Endodermal cell (in vitro differentiated cells): ENCODE measurements at regions not wholly inside any gene's neighbourhood (a gene's known extent, or its start where the extent isn't known, plus 50 kb on each side); places are given as distances from the start of the nearest gene placed in this dataset.

Experiments used
- DNase-seq: peaks from one replicate; pipeline ENCODE4 v3.0.0-alpha.2; 2017
- H3K27ac ChIP-seq: 2 replicates; pipeline ENCODE4 v1.5.1; 2013; ENCODE audit warnings: mild to moderate bottlenecking, low read depth, low read length, moderate library complexity
- H3K27me3 ChIP-seq: 2 replicates; pipeline ENCODE4 v1.6.1; 2013; ENCODE audit warnings: mild to moderate bottlenecking, low read length, moderate library complexity; ENCODE audit not compliant: insufficient read depth, control insufficient read depth, poor library complexity, severe bottlenecking
- H3K36me3 ChIP-seq: 2 replicates; pipeline ENCODE4 v1.7.0; 2013; ENCODE audit warnings: mild to moderate bottlenecking, low read length, moderate library complexity; ENCODE audit not compliant: control insufficient read depth, insufficient read depth
- H3K4me1 ChIP-seq: one replicate; pipeline ENCODE4 v1.7.0; 2013; ENCODE audit warnings: low read length; ENCODE audit not compliant: control insufficient read depth, insufficient read depth
- H3K4me3 ChIP-seq: 2 replicates; pipeline ENCODE4 v1.5.1; 2013; ENCODE audit warnings: mild to moderate bottlenecking, low read length, moderate library complexity
- H3K9ac ChIP-seq: 2 replicates; pipeline ENCODE4 v1.6.1; 2013; ENCODE audit warnings: mild to moderate bottlenecking, low read length, moderate library complexity; ENCODE audit not compliant: poor library complexity, severe bottlenecking; ENCODE audit errors: extremely low read depth
- H3K9me3 ChIP-seq: 2 replicates; pipeline ENCODE4 v1.6.1; 2013; ENCODE audit warnings: mild to moderate bottlenecking, low read length, moderate library complexity; ENCODE audit not compliant: control insufficient read depth
- H3K27ac Mint-ChIP-seq: 2 replicates; pipeline ENCODE4 v1.8.0; 2020; ENCODE audit warnings: mixed read lengths
- H3K27me3 Mint-ChIP-seq: 2 replicates; pipeline ENCODE4 v1.8.0; 2021; ENCODE audit warnings: mild to moderate bottlenecking, mixed read lengths; ENCODE audit not compliant: insufficient read depth
- H3K36me3 Mint-ChIP-seq: 2 replicates; pipeline ENCODE4 v1.8.0; 2020; ENCODE audit warnings: low read depth, mixed read lengths
- H3K4me1 Mint-ChIP-seq: 2 replicates; pipeline ENCODE4 v1.8.0; 2020; ENCODE audit warnings: mixed read lengths
- H3K4me3 Mint-ChIP-seq: 2 replicates; pipeline ENCODE4 v1.8.0; 2020; ENCODE audit warnings: mild to moderate bottlenecking, moderate library complexity, mixed read lengths
- H3K9me3 Mint-ChIP-seq: 2 replicates; pipeline ENCODE4 v1.8.0; 2020; ENCODE audit warnings: mild to moderate bottlenecking, mixed read lengths
- CTCF ChIP-seq: fragments of 200-600 bp; sonication (generic); conservative IDR thresholded peaks from 2 replicates; pipeline ENCODE4 v1.5.0; 2021; ENCODE audit warnings: antibody characterized with exemption, mild to moderate bottlenecking
- WGBS, 2 experiments: methylation state at CpG; one replicate each; pipeline versions ENCODE4 v1.1.5 to v1.1.7; 2013; ENCODE audit warnings: missing lambda C conversion rate in 2 of 2, mixed read lengths in 1 of 2; ENCODE audit not compliant: insufficient coverage in 1 of 2, insufficient read length in 1 of 2; 5-methylcytosine and 5-hydroxymethylcytosine counted together

GRCh38 chr11:119511614-119512306 lies 88.8 kb upstream of the THY1 start:
- Mint-ChIP-seq H3K27ac (no peak overlapping the region), H3K36me3 (no peaks in the 10 kb centered on the region), H3K27me3 (peaks cover 16% of the 10 kb centered on the region), H3K4me3 (no peak overlapping the region), H3K9me3 (peaks cover 9% of the 10 kb centered on the region), H3K4me1 (peaks cover 5% of the 10 kb centered on the region)
- TF ChIP-seq CTCF = no peak
- peaks cover 3% of the 10 kb centered on the region for H3K27me3 ChIP-seq
- H3K9ac ChIP-seq = no peak overlapping the region
- no peaks in the 10 kb centered on the region for H3K4me1 ChIP-seq
- H3K36me3 ChIP-seq = no peaks in the 10 kb centered on the region
- no peak for DNase-seq
- WGBS, 2 experiments = 86 to 89% methylated on average over 3 to 12 of the region's 12 CpGs
- no peak overlapping the region for H3K4me3 ChIP-seq
- H3K9me3 ChIP-seq = no peaks in the 10 kb centered on the region
- H3K27ac ChIP-seq = no peak overlapping the region

- TF ChIP-seq CTCF = no peak
- H3K36me3 Mint-ChIP-seq = no peaks in the 10 kb centered on the region
- no peak overlapping the region for H3K4me3 Mint-ChIP-seq
- H3K9me3 Mint-ChIP-seq = peaks cover 15% of the 10 kb centered on the region
- 62 to 89% methylated on average over 1 to 5 of the region's 5 CpGs for WGBS, 2 experiments
- H3K9me3 ChIP-seq = no peaks in the 10 kb centered on the region
- H3K9ac ChIP-seq = no peak overlapping the region
- peaks cover 12% of the 10 kb centered on the region for H3K4me1 Mint-ChIP-seq
- peaks cover 9% of the 10 kb centered on the region for H3K27me3 Mint-ChIP-seq
- H3K27me3 ChIP-seq = no peaks in the 10 kb centered on the region
- no peak overlapping the region for H3K27ac Mint-ChIP-seq
- no peak overlapping the region for H3K27ac ChIP-seq
- no peak for DNase-seq
- H3K4me3 ChIP-seq = no peak overlapping the region
- H3K36me3 ChIP-seq = no peaks in the 10 kb centered on the region
- H3K4me1 ChIP-seq = no peaks in the 10 kb centered on the region
Observed at GRCh38 chr11:119509969-119510401, 87.0 kb upstream of the THY1 start.

- no peaks in the 10 kb centered on the region for H3K4me1 ChIP-seq
- no peak overlapping the region for H3K9ac ChIP-seq
- peaks cover 12% of the 10 kb centered on the region for H3K4me1 Mint-ChIP-seq
- H3K9me3 ChIP-seq = no peaks in the 10 kb centered on the region
- no peak for TF ChIP-seq CTCF
- no peak overlapping the region for H3K27ac ChIP-seq
- peaks cover 15% of the 10 kb centered on the region for H3K9me3 Mint-ChIP-seq
- no peak for DNase-seq
- no peak overlapping the region for H3K4me3 ChIP-seq
- peaks cover 10% of the 10 kb centered on the region for H3K27me3 Mint-ChIP-seq
- no peak overlapping the region for H3K27ac Mint-ChIP-seq
- no peaks in the 10 kb centered on the region for H3K36me3 Mint-ChIP-seq
- 80 to 82% methylated on average over 2 to 4 of the region's 4 CpGs for WGBS, 2 experiments
- no peaks in the 10 kb centered on the region for H3K27me3 ChIP-seq
- no peaks in the 10 kb centered on the region for H3K36me3 ChIP-seq
- no peak overlapping the region for H3K4me3 Mint-ChIP-seq
Observed at GRCh38 chr11:119509282-119509841, 86.4 kb upstream of the THY1 start.
